ENCODE measurements at regions not wholly inside any gene's neighbourhood (a gene's known extent, or its start where the extent isn't known, plus 50 kb on each side); places are given as distances from the start of the nearest gene placed in this dataset.

DNA sequence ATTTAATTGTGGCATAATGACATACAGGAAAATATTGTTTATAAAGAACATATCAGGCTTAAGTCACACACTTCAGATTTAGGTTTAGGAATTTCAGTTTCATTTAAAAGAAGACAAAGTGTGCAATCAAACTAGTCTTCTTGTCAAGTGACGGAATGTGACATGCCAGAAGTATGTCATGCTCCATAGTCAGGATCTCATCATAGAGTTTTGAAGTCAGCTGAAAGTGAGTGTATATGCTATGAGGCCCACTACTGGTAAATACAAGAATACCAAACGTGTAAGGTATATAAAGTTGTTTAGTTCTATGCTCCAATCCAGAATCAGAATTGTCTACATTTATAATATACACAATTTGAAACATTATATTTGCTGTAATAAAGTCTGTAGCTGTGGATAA, 988.4 kb downstream of the TBL1XR1 start:
- Histone ChIP-seq H4K5ac (ENCODE audit: insufficient read length, low read depth, low read length) (no peak overlapping the region), H2BK15ac (ENCODE audit: low read depth, low read length) (no peak overlapping the region), H3T11ph (ENCODE audit: low read length) (no peak overlapping the region), H3K27ac (ENCODE audit: insufficient read length, low read depth, low read length) (no peak overlapping the region), H3K4ac (ENCODE audit: low read depth, low read length) (no peak overlapping the region), H2BK5ac (ENCODE audit: insufficient read length, low read length) (no peak overlapping the region), H4K91ac (ENCODE audit: insufficient read length, low read depth, low read length) (no peak overlapping the region), H3K9me3 (ENCODE audit: control insufficient read depth, low read depth, low read length) (no peaks in the 10 kb centered on the region), H3K9ac (ENCODE audit: extremely low read depth, insufficient read length, low read length) (no peak overlapping the region), H4K8ac (replicated peaks; ENCODE audit: insufficient read length, low read depth, low read length) (no peak overlapping the region), H3K18ac (ENCODE audit: insufficient read length, low read depth, low read length) (no peak overlapping the region), H3K23me2 (ENCODE audit: insufficient read length, low read depth, low read length, poor library complexity, severe bottlenecking) (no peaks in the 10 kb centered on the region), H3K56ac (ENCODE audit: insufficient read length, low read depth, low read length) (no peak overlapping the region), H3K79me2 (ENCODE audit: insufficient read depth, low read length) (no peaks in the 10 kb centered on the region), H3K27me3 (ENCODE audit: insufficient read depth, low read length) (no peaks in the 10 kb centered on the region), H2AK5ac (ENCODE audit: insufficient read length, low read length) (no peak overlapping the region), H3K14ac (ENCODE audit: insufficient read depth, low read length) (no peak overlapping the region), H2BK20ac (ENCODE audit: low read depth, low read length, poor library complexity, severe bottlenecking) (no peak overlapping the region), H3K4me2 (ENCODE audit: insufficient read depth, insufficient read length, low read length) (no peak overlapping the region), H2BK120ac (ENCODE audit: low read depth, low read length, poor library complexity, severe bottlenecking) (no peak overlapping the region), H3K4me1 (ENCODE audit: insufficient read depth, low read length) (no peaks in the 10 kb centered on the region), H2AFZ (ENCODE audit: low read length) (no peak overlapping the region), H4K20me1 (ENCODE audit: control insufficient read depth, insufficient read depth, insufficient read length) (no peaks in the 10 kb centered on the region), H2BK12ac (ENCODE audit: insufficient read length, low read depth, low read length) (no peak overlapping the region), H3K23ac (ENCODE audit: insufficient read length, low read depth, low read length) (no peak overlapping the region), H3K79me1 (ENCODE audit: insufficient read depth, low read depth, low read length, poor library complexity, severe bottlenecking) (no peaks in the 10 kb centered on the region)
- peaks cover 2 to 3% of the 10 kb centered on the region in 2 experiments; a peak in 1 of 4 replicates for H3K4me1 Mint-ChIP-seq
- no peaks in the 10 kb centered on the region; a peak in 1 of 5 replicates for H3K9me3 Mint-ChIP-seq
- peaks cover 0 to 7% (median 0%) of the 10 kb centered on the region in 3 experiments; a peak in 1 of 7 replicates for H3K36me3 Mint-ChIP-seq (ENCODE audit: insufficient read depth in 1 of 3, low read depth in 3 of 3)
- no peak overlapping the region for H3K4me3 Mint-ChIP-seq
- H3K27ac Mint-ChIP-seq = no peak overlapping the region
- no peak for DNase-seq
- no CpG with 5 or more reads among the region's 2 CpGs for WGBS (ENCODE audit: extremely low coverage, insufficient read length, low lambda C conversion rate)
- TF ChIP-seq, protein P1, sequence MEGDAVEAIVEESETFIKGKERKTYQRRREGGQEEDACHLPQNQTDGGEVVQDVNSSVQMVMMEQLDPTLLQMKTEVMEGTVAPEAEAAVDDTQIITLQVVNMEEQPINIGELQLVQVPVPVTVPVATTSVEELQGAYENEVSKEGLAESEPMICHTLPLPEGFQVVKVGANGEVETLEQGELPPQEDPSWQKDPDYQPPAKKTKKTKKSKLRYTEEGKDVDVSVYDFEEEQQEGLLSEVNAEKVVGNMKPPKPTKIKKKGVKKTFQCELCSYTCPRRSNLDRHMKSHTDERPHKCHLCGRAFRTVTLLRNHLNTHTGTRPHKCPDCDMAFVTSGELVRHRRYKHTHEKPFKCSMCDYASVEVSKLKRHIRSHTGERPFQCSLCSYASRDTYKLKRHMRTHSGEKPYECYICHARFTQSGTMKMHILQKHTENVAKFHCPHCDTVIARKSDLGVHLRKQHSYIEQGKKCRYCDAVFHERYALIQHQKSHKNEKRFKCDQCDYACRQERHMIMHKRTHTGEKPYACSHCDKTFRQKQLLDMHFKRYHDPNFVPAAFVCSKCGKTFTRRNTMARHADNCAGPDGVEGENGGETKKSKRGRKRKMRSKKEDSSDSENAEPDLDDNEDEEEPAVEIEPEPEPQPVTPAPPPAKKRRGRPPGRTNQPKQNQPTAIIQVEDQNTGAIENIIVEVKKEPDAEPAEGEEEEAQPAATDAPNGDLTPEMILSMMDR (conservative IDR thresholded peaks at IDR 0.05) = no peak
- H3K27me3 Mint-ChIP-seq (ENCODE audit: low read depth) = no peaks in the 10 kb centered on the region

All from H9 (cell line).